HEK293 (cell line): ENCODE measurements at regions not wholly inside any gene's neighbourhood (a gene's known extent, or its start where the extent isn't known, plus 50 kb on each side); places are given as distances from the start of the nearest gene placed in this dataset.
"Not testable (repeated sequence)": the region's sequence is repeated elsewhere in the genome, so short reads cannot be mapped to it uniquely, and the experiment has no call there.

ENCODE experiments used
- CTCF ChIA-PET: fragments of 350-600 bp; formaldehyde crosslinking; extraction: SDS; loops from one replicate; lab custom pipeline; 2021; ENCODE audit warnings: antibody characterized with exemption; lab: Yijun Ruan, JAX
- POLR2A ChIA-PET: fragments of 300-600 bp; formaldehyde crosslinking; extraction: SDS; loops from one replicate; lab custom pipeline; 2020; ENCODE audit warnings: antibody characterized with exemption, inconsistent platforms; lab: Yijun Ruan, JAX
- H3K27ac ChIP-seq: fragments of 200-500 bp; sonication (Bioruptor generic); 2 replicates; pipeline ENCODE4 v1.5.1; 2014; ENCODE audit warnings: low read depth, low read length, control low read depth, inconsistent platforms; ENCODE audit errors: extremely low read depth
- H3K36me3 ChIP-seq, 2 experiments: fragments of 200-500 bp in 1 of 2; sonication (Bioruptor generic) in 1 of 2; 1 replicate in 1 of 2; 2 replicates in 1 of 2; pipeline ENCODE4 v1.5.1; 2014 to 2017; ENCODE audit warnings: inconsistent platforms in 2 of 2, low read length in 2 of 2; ENCODE audit not compliant: control insufficient read depth in 2 of 2, insufficient read depth in 1 of 2
- H3K4me1 ChIP-seq: fragments of 200-500 bp; sonication (Bioruptor generic); 2 replicates; pipeline ENCODE4 v1.5.1; 2014; ENCODE audit warnings: mild to moderate bottlenecking, low read length, inconsistent platforms; ENCODE audit not compliant: control insufficient read depth, insufficient read depth
- H3K4me3 ChIP-seq: 2 replicates; pipeline ENCODE4 v1.5.1; 2011; ENCODE audit warnings: low read depth, mild to moderate bottlenecking, control low read depth, low read length, moderate library complexity
- H3K9me3 ChIP-seq: fragments of 200-500 bp; sonication (Bioruptor generic); 2 replicates; pipeline ENCODE4 v1.5.1; 2014; ENCODE audit warnings: low read depth, low read length, inconsistent platforms; ENCODE audit not compliant: control insufficient read depth, insufficient read depth
- KLF16 ChIP-seq: fragments of 450-650 bp; formaldehyde crosslinking; IDR thresholded peaks from 2 replicates; pipeline ENCODE4 v1.5.1; 2017; ENCODE audit warnings: missing biosample characterization, missing genetic modification characterization
- KLF9 ChIP-seq: fragments of 450-650 bp; formaldehyde crosslinking; IDR thresholded peaks from 2 replicates; pipeline ENCODE4 v1.5.1; 2016; ENCODE audit warnings: missing biosample characterization, missing genetic modification characterization, low read depth
- ZBTB20 ChIP-seq: fragments of 450-650 bp; formaldehyde crosslinking; IDR thresholded peaks from 2 replicates; pipeline ENCODE4 v1.5.1; 2016; ENCODE audit warnings: missing biosample characterization, missing genetic modification characterization
- ZBTB7A ChIP-seq: fragments of 450-650 bp; formaldehyde crosslinking; IDR thresholded peaks from 2 replicates; pipeline ENCODE4 v1.5.1; 2016; ENCODE audit warnings: low read depth, missing biosample characterization, missing genetic modification characterization
- ZFP69B ChIP-seq: fragments of 450-650 bp; formaldehyde crosslinking; IDR thresholded peaks from 2 replicates; pipeline ENCODE4 v1.5.1; 2016; ENCODE audit warnings: missing biosample characterization, missing genetic modification characterization
- ZNF10 ChIP-seq: fragments of 450-650 bp; formaldehyde crosslinking; IDR thresholded peaks from 2 replicates; pipeline ENCODE4 v1.5.1; 2017; ENCODE audit warnings: missing biosample characterization, missing genetic modification characterization
- ZNF114 ChIP-seq: fragments of 450-650 bp; formaldehyde crosslinking; IDR thresholded peaks from 2 replicates; pipeline ENCODE4 v1.5.0; 2017; ENCODE audit warnings: missing biosample characterization, missing genetic modification characterization
- ZNF175 ChIP-seq: fragments of 450-650 bp; formaldehyde crosslinking; IDR thresholded peaks from 2 replicates; pipeline ENCODE4 v1.5.1; 2016; ENCODE audit warnings: missing biosample characterization, missing genetic modification characterization
- ZNF350 ChIP-seq: fragments of 450-650 bp; formaldehyde crosslinking; IDR thresholded peaks from 2 replicates; pipeline ENCODE4 v1.5.0; 2017; ENCODE audit warnings: missing biosample characterization, mild to moderate bottlenecking, missing genetic modification characterization
- ZNF658 ChIP-seq: fragments of 450-650 bp; formaldehyde crosslinking; IDR thresholded peaks from 2 replicates; pipeline ENCODE4; 2016; ENCODE audit warnings: missing biosample characterization, missing genetic modification characterization
- ZNF677 ChIP-seq: fragments of 450-650 bp; IDR thresholded peaks from 2 replicates; pipeline ENCODE4 v1.5.0; 2018; ENCODE audit warnings: missing biosample characterization, mild to moderate bottlenecking, missing genetic modification characterization, moderate library complexity
- TF ChIP-seq, protein P1 (sequence below): fragments of 450-650 bp; formaldehyde crosslinking; optimal IDR thresholded peaks from 2 replicates; pipeline ENCODE3; 2016; ENCODE audit warnings: missing biosample characterization, mild to moderate bottlenecking, missing genetic modification characterization
- TF ChIP-seq, protein P2 (sequence below): fragments of 450-650 bp; formaldehyde crosslinking; IDR thresholded peaks from 2 replicates; pipeline ENCODE4 v1.5.1; 2017; ENCODE audit warnings: missing biosample characterization, missing genetic modification characterization
- TF ChIP-seq, protein P3 (sequence below): fragments of 450-650 bp; formaldehyde crosslinking; IDR thresholded peaks from 2 replicates; pipeline ENCODE4 v1.5.1; 2016; ENCODE audit warnings: missing biosample characterization, missing genetic modification characterization, borderline replicate concordance
- TF ChIP-seq, protein P4 (sequence below): fragments of 450-650 bp; formaldehyde crosslinking; IDR thresholded peaks from 2 replicates; pipeline ENCODE4 v1.5.1; 2017; ENCODE audit warnings: missing biosample characterization, missing genetic modification characterization

DNA sequence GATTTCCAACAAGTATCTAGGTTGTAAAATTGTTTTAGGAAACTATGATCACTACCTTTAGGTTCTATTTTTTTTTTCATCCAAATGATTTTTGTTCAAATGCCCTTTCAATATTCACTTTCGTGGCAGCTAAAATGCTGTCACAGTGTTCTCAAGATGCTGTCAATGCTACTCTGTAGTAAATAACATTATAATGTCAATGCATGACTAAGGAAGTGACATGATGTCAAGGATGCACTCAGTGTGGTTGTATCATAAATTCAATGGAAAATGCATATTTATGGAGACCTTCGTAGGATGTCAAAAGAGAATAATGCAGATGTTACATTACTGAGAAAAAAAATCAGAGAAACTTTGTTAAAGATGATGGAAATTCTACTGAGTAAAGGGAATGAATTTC is 673.8 kb downstream of the ANKRD7 start (continued):
- no peak for TF ChIP-seq ZFP69B (tag by site-specific recombination)

DNA sequence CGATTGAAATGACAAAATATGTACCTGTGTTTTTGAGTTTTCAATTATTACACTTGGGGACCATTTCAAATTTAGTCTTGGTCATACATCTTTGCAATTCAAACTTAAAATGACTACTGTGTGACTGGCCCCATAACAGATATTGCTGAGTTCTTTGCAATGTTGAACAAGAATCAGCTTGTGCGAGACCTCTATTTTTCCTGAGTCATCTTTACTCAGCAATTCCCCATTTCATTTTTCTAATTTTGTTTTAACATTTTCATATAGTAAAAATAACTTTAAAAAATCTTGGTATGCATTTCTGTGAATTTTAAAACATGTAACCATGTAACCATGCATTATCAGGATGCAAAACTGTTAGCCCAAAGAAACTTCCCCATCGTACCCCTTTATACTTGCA is 678.1 kb downstream of the ANKRD7 start:
- Histone ChIP-seq H3K9me3 (no peaks in the 10 kb centered on the region), H3K4me1 (no peaks in the 10 kb centered on the region)
- POLR2A ChIA-PET, result no interaction called here
- CTCF ChIA-PET, result no interaction called here
- no peak for TF ChIP-seq KLF9 (tag by site-specific recombination)
- TF ChIP-seq KLF16, result no peak
- no peak for TF ChIP-seq ZNF350 (tag by site-specific recombination)
- TF ChIP-seq, protein P1, sequence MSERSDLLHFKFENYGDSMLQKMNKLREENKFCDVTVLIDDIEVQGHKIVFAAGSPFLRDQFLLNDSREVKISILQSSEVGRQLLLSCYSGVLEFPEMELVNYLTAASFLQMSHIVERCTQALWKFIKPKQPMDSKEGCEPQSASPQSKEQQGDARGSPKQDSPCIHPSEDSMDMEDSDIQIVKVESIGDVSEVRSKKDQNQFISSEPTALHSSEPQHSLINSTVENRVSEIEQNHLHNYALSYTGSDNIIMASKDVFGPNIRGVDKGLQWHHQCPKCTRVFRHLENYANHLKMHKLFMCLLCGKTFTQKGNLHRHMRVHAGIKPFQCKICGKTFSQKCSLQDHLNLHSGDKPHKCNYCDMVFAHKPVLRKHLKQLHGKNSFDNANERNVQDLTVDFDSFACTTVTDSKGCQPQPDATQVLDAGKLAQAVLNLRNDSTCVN (tag by site-specific recombination), result no peak
- TF ChIP-seq ZNF114 (tag by site-specific recombination), result no peak
- no peak for TF ChIP-seq ZNF677 (tag by site-specific recombination)
- TF ChIP-seq, protein P2, sequence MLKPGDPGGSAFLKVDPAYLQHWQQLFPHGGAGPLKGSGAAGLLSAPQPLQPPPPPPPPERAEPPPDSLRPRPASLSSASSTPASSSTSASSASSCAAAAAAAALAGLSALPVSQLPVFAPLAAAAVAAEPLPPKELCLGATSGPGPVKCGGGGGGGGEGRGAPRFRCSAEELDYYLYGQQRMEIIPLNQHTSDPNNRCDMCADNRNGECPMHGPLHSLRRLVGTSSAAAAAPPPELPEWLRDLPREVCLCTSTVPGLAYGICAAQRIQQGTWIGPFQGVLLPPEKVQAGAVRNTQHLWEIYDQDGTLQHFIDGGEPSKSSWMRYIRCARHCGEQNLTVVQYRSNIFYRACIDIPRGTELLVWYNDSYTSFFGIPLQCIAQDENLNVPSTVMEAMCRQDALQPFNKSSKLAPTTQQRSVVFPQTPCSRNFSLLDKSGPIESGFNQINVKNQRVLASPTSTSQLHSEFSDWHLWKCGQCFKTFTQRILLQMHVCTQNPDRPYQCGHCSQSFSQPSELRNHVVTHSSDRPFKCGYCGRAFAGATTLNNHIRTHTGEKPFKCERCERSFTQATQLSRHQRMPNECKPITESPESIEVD (tag by site-specific recombination), result no peak
- no peak for TF ChIP-seq ZNF175 (tag by site-specific recombination)
- TF ChIP-seq ZNF658 (tag by site-specific recombination), result no peak
- no peak for TF ChIP-seq ZNF10 (tag by site-specific recombination)
- TF ChIP-seq, all 188 proteins: peak for 0
- H3K27ac ChIP-seq, result no peak overlapping the region
- H3K4me3 ChIP-seq, result no peak overlapping the region
- H3K36me3 ChIP-seq, result no peaks in the 10 kb centered on the region

DNA sequence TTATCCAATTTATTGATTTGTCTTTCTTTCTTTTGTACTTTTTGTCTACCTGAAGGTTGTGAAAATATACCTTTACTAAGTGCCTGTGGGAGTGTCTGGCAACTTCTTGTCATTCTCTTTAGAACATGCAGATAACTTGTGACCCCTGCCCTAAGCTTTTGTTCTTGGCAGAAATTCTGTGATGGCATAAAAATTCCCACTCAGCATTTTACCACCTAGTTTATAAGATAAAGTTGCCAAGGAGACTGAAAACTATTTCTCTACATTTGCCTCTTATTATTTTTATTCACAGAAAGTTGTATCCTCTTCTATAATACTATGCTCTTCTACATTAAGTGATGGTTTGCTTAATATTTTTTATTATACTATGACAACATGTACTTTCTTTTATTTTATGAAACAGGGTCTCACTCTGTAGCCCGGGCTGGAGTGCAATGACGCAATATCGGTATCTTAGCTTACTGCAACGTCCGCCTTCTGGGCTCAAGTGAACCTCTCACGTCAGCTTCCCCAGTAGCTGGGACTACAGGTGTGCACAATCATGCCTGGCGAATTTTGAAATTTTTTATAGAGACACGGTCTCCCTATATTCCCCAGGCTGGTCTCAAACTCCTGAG is 683.5 kb downstream of the ANKRD7 start:
- POLR2A ChIA-PET, result no interaction called here
- no peak for TF ChIP-seq KLF9 (tag by site-specific recombination)
- TF ChIP-seq ZBTB7A, result no peak
- TF ChIP-seq ZBTB20 (tag by site-specific recombination), result no peak
- TF ChIP-seq, protein P3, sequence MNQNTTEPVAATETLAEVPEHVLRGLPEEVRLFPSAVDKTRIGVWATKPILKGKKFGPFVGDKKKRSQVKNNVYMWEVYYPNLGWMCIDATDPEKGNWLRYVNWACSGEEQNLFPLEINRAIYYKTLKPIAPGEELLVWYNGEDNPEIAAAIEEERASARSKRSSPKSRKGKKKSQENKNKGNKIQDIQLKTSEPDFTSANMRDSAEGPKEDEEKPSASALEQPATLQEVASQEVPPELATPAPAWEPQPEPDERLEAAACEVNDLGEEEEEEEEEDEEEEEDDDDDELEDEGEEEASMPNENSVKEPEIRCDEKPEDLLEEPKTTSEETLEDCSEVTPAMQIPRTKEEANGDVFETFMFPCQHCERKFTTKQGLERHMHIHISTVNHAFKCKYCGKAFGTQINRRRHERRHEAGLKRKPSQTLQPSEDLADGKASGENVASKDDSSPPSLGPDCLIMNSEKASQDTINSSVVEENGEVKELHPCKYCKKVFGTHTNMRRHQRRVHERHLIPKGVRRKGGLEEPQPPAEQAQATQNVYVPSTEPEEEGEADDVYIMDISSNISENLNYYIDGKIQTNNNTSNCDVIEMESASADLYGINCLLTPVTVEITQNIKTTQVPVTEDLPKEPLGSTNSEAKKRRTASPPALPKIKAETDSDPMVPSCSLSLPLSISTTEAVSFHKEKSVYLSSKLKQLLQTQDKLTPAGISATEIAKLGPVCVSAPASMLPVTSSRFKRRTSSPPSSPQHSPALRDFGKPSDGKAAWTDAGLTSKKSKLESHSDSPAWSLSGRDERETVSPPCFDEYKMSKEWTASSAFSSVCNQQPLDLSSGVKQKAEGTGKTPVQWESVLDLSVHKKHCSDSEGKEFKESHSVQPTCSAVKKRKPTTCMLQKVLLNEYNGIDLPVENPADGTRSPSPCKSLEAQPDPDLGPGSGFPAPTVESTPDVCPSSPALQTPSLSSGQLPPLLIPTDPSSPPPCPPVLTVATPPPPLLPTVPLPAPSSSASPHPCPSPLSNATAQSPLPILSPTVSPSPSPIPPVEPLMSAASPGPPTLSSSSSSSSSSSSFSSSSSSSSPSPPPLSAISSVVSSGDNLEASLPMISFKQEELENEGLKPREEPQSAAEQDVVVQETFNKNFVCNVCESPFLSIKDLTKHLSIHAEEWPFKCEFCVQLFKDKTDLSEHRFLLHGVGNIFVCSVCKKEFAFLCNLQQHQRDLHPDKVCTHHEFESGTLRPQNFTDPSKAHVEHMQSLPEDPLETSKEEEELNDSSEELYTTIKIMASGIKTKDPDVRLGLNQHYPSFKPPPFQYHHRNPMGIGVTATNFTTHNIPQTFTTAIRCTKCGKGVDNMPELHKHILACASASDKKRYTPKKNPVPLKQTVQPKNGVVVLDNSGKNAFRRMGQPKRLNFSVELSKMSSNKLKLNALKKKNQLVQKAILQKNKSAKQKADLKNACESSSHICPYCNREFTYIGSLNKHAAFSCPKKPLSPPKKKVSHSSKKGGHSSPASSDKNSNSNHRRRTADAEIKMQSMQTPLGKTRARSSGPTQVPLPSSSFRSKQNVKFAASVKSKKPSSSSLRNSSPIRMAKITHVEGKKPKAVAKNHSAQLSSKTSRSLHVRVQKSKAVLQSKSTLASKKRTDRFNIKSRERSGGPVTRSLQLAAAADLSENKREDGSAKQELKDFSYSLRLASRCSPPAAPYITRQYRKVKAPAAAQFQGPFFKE, result no peak
- TF ChIP-seq, protein P4, sequence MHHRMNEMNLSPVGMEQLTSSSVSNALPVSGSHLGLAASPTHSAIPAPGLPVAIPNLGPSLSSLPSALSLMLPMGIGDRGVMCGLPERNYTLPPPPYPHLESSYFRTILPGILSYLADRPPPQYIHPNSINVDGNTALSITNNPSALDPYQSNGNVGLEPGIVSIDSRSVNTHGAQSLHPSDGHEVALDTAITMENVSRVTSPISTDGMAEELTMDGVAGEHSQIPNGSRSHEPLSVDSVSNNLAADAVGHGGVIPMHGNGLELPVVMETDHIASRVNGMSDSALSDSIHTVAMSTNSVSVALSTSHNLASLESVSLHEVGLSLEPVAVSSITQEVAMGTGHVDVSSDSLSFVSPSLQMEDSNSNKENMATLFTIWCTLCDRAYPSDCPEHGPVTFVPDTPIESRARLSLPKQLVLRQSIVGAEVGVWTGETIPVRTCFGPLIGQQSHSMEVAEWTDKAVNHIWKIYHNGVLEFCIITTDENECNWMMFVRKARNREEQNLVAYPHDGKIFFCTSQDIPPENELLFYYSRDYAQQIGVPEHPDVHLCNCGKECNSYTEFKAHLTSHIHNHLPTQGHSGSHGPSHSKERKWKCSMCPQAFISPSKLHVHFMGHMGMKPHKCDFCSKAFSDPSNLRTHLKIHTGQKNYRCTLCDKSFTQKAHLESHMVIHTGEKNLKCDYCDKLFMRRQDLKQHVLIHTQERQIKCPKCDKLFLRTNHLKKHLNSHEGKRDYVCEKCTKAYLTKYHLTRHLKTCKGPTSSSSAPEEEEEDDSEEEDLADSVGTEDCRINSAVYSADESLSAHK (tag by site-specific recombination), result no peak

DNA sequence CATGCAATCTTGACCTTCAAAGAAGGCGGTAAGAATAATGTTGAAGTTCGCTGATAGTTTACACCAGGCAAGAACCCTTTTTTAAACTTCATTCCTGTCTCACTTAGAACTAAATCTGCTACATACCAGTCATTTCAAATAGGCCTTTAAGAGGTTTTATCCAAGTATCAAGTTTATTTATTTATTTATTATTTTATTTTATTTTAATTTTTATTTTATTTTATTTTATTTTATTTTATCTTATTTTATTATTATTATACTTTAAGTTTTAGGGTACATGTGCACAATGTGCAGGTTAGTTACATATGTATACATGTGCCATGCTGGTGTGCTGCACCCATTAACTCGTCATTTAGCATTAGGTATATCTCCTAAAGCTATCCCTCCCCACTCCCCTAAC is 691.6 kb downstream of the ANKRD7 start:
- POLR2A ChIA-PET, H3K27ac ChIP-seq, H3K4me3 ChIP-seq, H3K36me3 ChIP-seq, CTCF ChIA-PET, H3K9me3 ChIP-seq, H3K4me1 ChIP-seq: not testable (repeated sequence)

More for the DNA sequence above, 683.5 kb downstream of the ANKRD7 start:
- H3K27ac ChIP-seq, result no peak overlapping the region
- no peak overlapping the region for H3K4me3 ChIP-seq
- no peaks in the 10 kb centered on the region for H3K9me3 ChIP-seq
- H3K4me1 ChIP-seq, result no peaks in the 10 kb centered on the region
- no peaks in the 10 kb centered on the region for H3K36me3 ChIP-seq
- CTCF ChIA-PET, result interaction anchor here (0.6 kb wide), 1 partner anchor 268 kb away, joined by 3 read pairs; no protein-coding TSS in a partner anchor
